NCI-H524 treated with DMSO at 0.1 percent for 48 hours (cell line): ENCODE measurements at regions not wholly inside any gene's neighbourhood (a gene's known extent, or its start where the extent isn't known, plus 50 kb on each side); places are given as distances from the start of the nearest gene placed in this dataset.

Experiments
- DNase-seq: peaks from one replicate; lab custom pipeline; 2025; lab: John Stamatoyannopoulos, UW

DNA sequence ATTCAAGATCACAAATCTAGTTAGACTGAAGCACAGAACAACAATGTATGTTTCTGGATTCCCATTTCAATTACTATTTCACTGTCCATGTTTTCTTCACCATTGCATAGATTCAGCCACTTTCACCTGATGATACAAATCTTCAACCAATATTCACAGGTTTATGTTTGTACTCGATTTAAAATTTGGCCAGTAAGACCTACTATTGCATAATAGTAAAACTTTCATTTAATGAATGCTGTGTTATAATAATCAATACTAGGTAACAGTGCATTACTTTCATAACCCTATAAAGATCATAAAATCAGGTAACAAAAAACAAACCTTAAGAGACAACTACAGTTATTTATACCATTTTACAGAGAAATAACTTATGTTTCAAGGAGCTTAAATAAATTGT lies 2209.1 kb downstream of the ARAP2 start:
- DNase-seq = no peak

DNA sequence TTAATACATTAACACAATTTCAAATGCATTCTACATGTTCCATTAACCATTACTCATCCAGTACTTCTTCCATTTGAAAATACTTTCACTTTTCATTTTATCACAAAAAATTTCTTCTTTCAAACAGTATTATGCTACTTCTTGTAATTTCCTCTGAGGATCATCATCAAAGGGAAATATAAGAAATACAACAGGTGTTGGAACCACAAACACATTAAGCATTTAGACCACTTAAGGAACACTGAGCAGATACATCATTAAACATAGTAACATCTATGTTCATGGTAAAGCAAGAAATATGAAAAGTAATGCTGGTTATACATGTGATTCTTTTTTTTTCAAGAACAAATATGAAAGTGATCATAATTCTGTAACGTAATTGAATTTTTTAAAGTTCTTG lies 2207.0 kb downstream of the ARAP2 start:
- no peak for DNase-seq

DNA sequence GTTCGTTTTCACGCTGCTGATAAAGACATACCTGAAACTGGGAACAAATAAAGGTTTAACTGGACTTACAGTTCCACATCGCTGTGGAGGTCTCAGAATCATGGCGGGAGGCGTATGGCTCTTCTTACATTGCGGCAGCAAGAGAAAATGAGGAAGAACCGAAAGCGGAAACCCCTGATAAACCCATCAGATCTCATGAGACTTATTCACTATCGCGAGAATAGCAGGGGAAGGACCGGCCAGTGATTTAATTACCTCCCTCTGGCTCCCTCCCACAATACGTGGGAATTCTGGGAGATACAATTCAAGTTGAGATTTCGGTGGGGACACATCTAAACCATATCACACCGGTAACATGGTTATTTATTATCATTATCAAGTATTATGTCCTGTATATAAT lies 2204.5 kb downstream of the ARAP2 start:
- DNase-seq = no peak

DNA sequence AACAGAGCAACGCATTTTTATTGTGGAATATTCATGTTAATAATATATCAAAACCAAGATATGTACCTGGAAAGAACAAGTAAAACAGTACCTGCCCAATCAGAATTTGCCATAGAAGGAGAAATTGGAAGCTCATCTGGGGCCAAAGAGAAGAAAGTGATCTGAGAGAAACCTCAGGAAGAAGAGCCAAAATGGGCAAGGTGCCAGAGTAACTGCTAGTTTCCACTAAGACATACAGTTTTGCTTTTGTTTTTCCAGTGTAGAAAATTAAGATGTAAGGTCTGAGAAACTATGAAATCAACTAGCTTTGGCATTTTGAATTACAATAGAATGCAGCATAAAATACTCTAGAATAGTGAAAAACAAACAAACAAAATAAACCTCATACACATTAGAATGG lies 2201.2 kb downstream of the ARAP2 start:
- DNase-seq = no peak

DNA sequence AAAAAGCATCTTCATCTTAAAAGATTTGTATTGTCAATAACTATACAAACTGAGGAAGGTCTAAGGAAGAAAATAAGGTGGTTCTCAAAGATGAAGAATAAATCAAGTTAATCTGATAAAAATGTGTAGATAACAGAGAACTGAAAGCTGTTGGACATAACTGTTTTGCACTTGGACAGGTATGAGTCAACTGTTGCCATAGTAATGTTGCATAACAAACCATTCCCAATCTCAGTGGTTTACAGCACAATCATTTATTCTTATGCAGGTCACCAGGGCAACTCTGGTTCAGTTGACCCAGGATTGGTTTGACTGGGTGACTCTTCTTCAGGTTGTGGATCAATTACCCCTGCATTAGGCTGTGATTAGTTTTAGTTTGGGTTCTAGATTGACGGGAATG lies 2197.7 kb downstream of the ARAP2 start:
- no peak for DNase-seq

DNA sequence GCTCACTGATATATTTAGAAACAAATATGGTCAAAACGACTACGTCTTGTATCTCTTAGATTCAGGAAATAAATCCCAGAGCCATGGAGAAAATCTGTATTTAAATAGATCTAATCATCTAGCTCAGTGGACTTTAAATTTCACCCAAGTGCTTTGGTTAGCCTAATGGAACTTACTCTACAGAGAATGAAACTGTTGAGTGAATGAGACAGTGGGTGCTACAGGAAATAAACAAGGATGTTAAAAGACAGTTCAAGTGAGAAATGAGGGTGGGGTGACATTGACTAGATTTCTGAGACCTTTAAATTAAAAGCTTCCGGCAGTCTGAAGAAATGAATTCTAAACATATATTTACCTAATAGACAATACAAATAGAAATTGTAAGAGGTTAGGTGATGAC lies 2197.0 kb downstream of the ARAP2 start:
- no peak for DNase-seq

DNA sequence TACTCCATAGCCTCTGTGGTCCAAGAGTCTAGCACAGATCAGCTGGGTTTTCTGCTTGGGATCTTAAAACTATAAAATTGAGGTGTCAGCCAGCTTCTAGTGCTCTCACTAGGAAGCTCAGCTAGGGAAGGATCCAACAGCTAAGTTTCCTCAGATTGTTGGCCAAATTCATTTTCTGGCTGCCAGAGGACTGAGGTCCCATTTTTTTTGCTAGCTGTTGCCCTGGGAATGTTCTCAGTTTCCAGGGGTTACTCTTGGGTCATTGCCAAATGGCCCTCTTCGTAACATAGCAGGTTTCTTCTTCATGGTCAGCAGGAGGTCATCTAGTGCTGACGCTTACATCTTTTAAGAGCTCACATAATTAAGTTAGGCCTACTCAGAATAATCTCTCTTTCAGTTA lies 2178.2 kb downstream of the ARAP2 start:
- DNase-seq = no peak

DNA sequence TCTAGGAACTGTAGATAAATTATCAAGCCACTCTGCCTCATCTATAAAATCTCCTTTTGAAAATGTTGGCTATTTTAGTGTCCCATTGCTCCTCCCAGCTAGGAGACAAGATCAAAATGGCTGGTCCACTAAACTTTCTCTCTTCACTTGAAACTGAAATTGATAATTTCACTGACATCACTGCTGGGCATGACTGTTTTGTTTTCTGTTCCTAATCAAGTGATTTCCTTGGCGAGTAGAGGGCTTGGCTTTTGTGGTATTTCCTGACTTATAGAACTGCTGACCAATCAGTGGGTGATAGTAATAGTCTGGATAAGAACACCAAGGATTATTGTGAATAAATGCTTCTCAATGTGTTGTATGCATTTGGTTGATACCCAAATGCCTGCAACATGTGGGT lies 2152.9 kb downstream of the ARAP2 start:
- no peak for DNase-seq

DNA sequence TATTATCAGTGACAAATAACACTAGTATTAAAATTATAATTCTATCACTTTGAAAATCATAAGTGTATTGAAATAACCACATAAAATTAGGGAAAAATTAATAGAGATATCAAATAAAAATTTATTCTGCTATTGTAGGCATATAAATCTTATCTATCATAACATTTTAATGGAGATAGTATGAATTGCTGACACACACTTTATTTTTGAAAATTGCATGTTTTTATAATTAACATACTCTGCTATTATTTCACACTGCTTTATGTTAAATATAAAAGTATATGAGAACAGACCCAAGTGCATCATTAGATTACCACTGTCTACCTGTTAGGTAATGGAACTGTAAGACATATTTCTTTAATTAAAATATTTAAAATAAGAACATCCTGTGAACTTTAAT lies 2150.2 kb downstream of the ARAP2 start:
- DNase-seq = no peak

DNA sequence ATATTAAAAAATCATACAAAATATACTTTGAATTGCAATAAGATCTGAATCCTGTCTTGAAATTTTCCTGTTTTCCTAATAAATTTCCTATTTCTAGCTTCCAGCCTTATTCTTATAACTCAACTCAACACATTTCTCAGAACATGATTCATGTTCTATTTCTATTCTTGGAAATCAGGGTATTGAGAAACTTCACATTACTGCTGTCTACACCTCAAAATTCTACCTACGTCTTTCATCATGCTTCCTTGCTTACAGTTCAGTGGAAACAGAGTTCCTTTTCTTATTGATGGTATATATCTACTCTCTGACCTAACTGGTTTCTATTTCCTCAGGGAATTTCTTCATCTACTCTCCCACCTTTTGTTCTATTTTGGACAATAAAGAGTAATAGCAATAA lies 2139.0 kb downstream of the ARAP2 start:
- no peak for DNase-seq

DNA sequence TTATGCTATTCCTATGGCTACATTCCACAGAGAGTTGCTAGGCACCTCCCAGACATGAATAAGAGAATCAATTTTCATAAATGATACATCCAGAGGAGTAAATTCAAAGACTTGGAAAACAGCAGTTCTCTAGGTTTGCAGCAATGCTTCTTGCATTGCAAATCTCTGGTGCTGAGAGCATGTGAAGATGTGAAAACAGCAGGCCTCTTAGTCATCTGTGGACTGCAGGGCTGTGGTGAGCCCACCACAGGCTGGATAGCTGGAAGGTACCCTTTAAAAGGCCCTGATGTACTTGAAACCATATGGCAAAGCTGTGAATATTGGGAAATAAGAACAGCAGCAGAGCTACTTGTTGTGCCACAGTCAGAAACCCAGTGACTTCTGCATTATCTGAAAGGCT lies 2135.9 kb downstream of the ARAP2 start:
- no peak for DNase-seq

DNA sequence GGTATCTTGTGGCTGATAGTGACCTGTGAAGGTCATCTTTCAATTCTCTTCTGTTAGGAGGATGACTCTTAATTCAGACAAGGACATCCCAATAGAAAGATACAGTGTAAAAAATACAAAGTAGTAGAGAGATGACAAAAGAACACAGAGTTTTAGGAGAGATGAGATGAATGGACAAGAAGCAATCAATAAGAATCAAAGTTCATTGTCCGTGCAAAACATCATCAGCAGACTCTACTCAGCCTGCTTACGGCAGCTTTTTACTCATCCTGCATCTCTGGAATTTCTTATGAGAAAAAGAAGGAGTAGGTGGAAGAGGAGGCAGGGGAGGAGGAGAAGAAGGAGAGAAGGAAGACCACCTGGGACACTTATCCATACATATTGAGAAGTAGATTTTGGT lies 2131.7 kb downstream of the ARAP2 start:
- DNase-seq = no peak

DNA sequence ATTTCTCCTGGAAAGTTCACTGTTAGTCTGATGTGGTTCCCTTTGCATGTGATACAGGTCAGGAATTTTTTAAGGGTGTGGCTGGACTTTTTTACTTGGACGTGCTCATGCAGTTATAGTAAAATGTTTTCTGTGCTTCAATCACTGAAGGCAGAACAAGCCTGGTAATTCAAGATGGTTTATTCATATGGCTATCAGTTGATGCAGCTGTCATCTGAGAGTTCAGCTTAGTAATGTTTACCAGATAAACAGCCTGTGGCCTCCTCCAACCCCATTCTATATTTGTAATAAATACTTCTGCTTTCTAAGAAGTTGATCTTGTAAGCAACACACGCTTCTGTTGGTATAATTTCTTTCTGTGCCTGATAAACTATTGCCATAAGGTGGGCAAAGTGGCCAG lies 2105.9 kb downstream of the ARAP2 start:
- no peak for DNase-seq

DNA sequence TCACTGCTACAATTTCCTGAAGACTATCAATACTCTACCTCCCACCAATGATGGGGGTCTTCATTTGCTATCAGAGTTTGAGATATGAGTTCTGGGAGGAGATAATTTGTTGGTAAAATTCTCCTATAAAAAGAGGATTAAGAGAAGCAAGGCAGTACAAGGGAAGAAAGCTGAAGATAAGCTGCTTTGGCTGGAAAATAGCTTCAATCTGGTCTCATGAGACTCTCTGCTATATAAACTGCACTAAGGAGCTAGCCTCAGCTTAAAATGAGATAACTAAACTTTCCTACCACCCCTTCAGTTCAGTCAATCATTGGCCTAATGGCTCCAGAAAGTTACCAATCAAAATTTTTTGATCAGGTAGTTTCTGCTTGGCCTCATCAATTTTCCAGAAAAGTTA lies 2105.0 kb downstream of the ARAP2 start:
- no peak for DNase-seq

DNA sequence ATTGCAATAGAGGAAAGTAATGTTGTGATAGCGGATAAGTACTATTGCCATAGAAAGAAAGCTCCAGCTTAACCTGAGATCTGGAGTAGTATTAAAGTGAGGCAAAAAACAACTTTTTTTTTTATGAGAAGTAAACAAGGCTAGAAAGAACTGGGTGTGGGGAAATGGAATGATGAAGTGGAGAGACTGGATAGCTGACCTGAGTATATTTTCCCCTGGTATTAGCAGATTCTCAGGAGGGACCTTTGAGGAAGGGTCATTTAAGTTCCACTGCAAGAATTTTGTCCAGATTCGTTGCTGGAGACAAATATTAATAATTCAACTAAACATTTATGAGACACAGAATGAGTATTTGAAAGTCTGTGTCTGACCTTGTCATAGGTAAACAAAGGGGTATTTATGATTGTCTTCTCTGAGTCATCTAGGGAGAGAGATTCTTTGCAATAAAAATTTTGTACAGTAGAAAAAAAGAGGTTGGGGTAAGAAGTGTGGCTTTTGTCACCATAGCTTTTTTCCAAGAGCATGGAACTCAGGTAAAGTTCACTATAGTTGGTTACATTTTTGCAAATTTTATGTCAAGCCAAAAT lies 2095.9 kb downstream of the ARAP2 start:
- DNase-seq = no peak

DNA sequence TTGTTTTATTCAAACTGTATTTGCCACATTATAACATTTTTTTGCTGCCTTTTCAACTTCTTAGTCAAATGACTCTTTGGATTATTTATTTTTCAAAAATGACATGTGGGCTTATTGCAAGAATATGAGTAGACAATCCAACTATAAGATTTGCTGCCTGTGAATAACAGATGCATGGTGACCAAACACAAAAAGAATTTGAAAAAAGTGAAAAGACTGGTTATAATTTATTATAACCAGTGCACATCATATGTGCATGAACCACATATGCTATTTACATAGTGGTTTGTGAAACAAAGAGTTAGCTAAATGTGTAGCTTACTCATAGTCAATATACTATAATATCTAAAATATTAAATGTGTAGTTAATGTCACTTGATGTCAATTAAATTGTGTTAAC lies 2086.8 kb downstream of the ARAP2 start:
- DNase-seq = no peak

DNA sequence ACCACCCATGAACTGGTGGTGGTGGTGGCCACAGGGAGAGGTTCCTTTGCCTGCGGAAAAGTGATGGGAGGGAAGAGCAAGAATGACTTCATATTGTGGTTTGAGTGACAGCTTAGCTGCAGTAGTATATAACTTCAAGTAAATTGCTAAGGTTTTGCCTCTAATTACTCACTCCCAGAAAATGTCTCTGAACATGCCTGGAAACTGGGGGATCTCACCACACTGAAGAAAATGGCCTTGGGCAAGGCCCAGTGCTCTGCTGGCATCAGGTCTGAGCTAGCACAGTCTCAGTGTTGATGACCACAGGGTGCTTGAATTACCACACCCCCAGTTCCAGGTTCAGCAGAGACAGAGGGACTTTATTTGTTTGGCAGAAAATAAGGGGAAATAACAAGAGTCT lies 2085.4 kb downstream of the ARAP2 start:
- no peak for DNase-seq

DNA sequence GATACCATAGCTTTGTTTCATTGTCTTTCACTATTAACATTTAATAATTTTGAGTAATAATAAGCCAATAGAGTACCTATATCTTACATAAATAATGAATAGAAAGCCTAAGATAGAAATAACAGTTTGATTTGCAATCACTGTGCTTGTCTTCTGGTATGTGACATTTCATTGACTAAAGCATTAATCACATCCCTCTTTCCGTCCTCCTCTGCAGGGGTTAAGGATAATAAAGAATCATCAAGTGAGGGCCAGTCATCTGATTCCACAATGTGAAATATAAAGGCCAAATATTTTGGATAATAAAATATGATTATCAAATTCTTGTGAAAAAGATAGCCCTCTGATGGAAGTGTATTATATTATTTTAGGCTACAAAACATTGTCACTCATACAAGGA lies 2073.4 kb downstream of the ARAP2 start:
- no peak for DNase-seq

DNA sequence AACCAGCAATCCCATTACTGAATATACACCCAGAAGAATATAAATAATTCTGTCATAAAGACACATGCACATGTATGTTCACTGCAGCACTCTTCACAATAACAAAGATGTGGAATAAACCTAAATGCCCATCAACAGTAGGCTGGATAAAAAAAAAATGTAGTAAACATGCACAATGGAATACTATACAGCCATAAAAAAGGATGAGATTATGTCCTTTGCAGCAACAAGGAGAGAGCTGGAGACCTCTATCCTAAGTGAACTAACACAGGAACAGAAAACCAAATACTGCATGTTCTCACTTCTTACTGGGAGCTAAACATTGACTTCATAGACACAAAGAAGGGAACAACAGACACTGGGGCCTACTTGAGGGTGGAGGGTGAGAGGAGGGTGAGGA lies 2067.7 kb downstream of the ARAP2 start:
- no peak for DNase-seq

DNA sequence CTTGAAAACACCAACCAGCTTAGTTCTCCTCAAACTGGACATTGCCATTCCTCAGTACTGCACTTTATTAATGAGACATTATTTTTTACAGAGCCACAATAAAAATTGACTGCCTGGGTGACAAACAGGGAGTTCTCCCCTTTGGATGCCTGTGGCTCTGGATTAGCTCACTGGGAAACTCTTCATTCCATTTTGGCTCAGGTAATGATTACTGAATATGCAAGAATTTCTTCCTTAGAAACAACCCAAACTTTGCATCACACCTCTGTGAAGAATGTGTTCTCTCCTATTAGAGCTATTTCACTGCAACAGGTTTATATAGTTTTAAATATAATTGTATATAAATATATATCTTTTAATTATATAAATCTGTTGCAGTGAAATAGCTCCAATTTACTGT lies 2065.8 kb downstream of the ARAP2 start:
- DNase-seq = no peak

DNA sequence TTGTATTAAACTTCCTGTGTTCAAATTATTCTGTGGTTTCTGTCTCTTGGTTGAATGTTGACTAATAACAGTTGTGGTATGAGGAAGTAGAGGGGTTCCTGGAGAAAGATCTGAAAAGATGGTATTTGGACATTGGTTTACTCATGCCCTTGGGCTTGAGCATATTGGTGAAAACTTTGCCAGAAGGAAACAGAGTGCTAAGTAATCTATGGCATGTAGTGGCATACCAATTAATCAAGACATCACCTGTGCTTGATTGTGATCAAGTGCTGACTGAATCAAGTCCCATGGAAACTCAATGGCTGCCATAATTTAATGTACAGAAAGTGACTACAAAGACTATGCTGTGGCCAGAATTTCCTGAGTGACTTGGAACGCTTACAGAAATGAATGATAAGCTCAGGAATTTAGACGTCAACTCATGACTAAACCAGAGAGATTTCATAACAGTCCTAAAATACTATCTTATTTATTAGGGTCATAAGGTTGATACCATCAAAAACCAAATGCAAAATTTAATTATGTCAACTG lies 2062.9 kb downstream of the ARAP2 start:
- DNase-seq = no peak

DNA sequence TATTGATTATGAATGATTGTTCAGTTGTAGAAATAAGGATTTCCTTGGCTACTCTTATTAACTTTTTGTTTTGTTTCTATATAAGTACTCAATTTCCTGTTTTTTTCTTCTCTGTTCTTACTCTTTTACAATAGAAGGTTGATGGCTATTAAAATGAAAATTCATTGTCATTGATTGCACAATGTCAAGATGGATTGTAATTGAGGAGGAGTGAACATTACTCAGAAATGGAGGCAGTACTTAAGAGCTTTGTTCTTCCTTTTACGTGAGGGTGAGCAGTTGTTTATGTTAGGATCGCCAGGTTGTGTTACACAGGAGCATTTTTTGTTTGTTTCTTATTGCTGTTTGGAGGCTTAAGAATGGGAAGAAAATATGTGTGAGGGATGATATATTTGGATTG lies 2062.4 kb downstream of the ARAP2 start:
- no peak for DNase-seq

DNA sequence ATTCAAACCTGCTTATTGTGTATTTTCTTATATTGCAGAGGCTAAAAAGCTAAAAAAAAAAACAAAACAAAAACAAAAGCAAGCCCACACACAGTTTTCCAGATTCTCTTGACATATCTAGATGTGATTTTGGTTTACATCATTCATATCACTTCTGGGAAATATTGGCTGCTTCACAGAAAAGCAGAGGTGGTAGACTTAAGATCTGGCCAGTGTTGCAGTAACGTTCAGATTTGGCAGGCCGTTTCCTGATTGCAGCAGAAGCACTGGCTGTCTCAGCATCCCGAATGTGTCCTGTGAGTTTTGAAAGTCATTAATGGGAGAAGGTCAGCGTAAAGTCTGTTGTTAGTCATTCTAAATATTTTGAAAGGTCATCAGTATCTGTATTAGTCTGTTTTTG lies 2062.0 kb downstream of the ARAP2 start:
- no peak for DNase-seq

DNA sequence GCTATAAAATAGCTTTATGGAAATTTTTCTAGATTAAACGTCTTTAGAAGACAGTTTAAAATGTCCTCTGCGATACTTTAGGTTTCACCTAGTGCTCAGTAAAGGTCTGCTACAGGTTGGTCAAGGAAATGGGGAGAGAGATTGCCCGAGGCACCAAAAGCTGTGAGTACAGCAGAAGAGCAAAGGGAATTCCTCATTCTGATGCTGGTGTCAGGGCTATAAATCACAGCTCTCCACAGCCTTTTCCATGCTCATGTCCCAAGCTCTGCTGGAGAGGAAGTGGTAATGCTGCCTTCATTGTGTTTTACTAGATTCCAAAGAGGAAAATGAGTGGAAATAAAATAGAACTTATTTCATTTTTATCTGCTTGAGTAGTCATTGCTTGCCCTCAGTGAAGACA lies 2060.4 kb downstream of the ARAP2 start:
- DNase-seq = no peak

DNA sequence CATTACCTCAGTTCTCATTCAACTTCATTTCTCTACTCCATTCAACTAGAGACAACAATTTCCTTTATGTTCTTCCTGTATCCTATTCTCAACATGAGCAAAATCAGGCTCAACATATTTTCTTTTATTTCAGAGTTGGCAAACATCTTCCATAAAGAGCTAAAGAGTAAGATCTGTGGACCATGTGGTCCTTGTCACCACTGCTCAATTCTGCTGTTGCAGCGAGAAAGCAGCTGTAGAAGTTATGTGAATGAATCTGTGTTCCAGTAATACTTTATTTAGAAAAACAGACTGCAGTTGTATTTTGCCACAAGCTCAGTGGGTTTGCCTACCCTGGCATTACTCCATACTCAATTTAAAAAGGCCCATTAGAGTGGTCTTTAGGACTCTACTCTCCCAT lies 2057.3 kb downstream of the ARAP2 start:
- DNase-seq = no peak
